ENCODE measurements at regions not wholly inside any gene's neighbourhood (a gene's known extent, or its start where the extent isn't known, plus 50 kb on each side); places are given as distances from the start of the nearest gene placed in this dataset.

DNA sequence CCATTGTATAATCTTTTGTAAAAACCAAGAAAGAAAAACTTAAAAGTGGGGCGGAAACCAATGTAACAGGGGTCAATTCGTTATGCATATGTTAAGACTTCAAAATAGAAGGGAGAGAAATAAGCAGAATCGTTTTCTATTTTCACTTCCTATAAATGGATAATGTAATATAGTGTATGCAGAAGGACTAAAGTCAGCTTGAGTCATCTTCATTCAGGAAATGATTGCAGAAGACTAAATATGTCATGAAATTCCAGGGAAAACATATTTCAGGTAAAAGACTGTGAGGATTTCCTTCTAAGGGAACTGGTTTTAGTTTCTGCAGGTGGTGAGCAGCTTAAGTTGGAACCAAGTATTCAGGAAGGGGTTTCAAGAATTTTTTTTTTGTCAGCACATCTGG, 753.3 kb downstream of the IRX1 start:
- H3K4me1 ChIP-seq (ENCODE audit: control insufficient read depth, insufficient read depth, low read length), result no peaks in the 10 kb centered on the region
- H3K9me3 ChIP-seq (ENCODE audit: control insufficient read depth, insufficient read depth, low read length), result no peaks in the 10 kb centered on the region
- WGBS (ENCODE audit: insufficient coverage, insufficient read length), result no CpG with 5 or more reads among the region's 3 CpGs
- no peaks in the 10 kb centered on the region for H3K27me3 ChIP-seq (ENCODE audit: control insufficient read depth, insufficient read depth, low read length)
- no peak overlapping the region for H3K4me3 ChIP-seq (ENCODE audit: low read length)
- H3K27ac ChIP-seq (ENCODE audit: low read length), result no peak overlapping the region
- DNase-seq (ENCODE audit: low read depth, low spot score), result no peak
- H3K36me3 ChIP-seq (ENCODE audit: control insufficient read depth, insufficient read depth, low read length), result no peaks in the 10 kb centered on the region

DNA sequence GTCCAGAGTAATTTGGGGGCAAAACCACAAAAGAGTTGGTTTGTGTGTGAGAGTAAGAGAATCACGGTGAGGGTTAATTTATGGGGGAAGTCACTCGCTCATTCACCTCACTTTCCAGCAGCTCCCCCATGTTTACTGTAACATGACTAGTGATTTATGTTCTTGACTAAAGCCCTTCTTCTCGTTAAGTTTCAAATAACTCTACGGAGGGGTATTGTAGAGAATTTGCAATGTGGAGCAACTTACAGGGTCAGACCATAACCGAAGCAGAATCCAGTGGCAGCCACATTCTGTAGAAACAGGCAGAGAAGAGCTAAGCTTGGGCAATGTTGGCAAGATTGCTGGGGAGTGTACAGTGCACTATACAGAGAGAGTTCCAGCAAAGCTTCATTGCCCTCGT, 760.6 kb downstream of the IRX1 start:
- Histone ChIP-seq H3K4me1 (ENCODE audit: control insufficient read depth, insufficient read depth, low read length) (no peaks in the 10 kb centered on the region), H3K9me3 (ENCODE audit: control insufficient read depth, insufficient read depth, low read length) (no peaks in the 10 kb centered on the region), H3K4me3 (ENCODE audit: low read length) (no peak overlapping the region), H3K36me3 (ENCODE audit: control insufficient read depth, insufficient read depth, low read length) (no peaks in the 10 kb centered on the region), H3K27me3 (ENCODE audit: control insufficient read depth, insufficient read depth, low read length) (no peaks in the 10 kb centered on the region), H3K27ac (ENCODE audit: low read length) (no peak overlapping the region)
- WGBS (ENCODE audit: insufficient coverage, insufficient read length), result no CpG with 5 or more reads among the region's 6 CpGs
- no peak for DNase-seq (ENCODE audit: low read depth, low spot score)

DNA sequence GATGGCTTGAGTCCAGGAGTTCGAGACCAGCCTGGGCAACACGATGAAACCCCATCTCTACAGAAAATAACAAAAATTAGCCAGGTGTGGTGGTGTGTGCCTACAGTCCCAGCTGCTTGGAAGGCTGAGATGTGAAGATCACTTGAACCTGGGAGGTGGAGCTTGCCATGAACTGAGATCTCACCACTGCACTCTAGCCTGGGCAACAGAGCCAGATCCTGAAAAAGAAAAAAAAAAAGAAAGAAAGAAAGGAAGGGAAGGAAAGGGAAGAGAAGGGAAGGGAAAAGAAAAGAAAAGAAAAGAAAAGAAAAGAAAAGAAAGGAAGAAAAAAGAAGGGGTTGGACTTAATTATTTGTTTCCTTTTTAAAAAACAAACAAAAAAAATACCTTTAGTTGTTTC, 764.2 kb downstream of the IRX1 start:
- Histone ChIP-seq H3K4me3 (ENCODE audit: low read length) (no peak overlapping the region), H3K27me3 (ENCODE audit: control insufficient read depth, insufficient read depth, low read length) (no peaks in the 10 kb centered on the region)
- WGBS (ENCODE audit: insufficient coverage, insufficient read length), result no CpG with 5 or more reads among the region's 2 CpGs

DNA sequence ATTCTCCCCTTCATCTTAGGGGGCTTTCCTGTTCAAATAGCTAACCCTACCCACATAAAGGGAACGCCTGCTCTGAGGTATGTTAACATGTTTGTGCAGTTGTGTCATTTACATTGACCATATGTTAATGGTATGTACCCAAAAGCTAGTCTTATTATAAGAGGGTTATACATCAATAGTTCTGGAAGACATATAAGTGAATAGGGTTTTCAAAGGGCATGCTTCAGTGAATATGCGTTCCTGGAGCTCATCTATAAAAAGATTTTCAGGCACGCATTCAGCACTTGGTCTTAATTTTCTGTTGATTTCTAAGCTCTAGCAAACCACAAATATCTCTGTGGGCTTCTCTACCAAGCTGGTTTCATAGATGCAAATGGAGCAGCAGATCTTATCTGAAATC, 766.1 kb downstream of the IRX1 start:
- WGBS (ENCODE audit: insufficient coverage, insufficient read length), result no CpG with 5 or more reads among the region's 3 CpGs
- Histone ChIP-seq H3K4me3 (ENCODE audit: low read length) (no peak overlapping the region), H3K27ac (ENCODE audit: low read length) (no peak overlapping the region), H3K27me3 (ENCODE audit: control insufficient read depth, insufficient read depth, low read length) (no peaks in the 10 kb centered on the region), H3K36me3 (ENCODE audit: control insufficient read depth, insufficient read depth, low read length) (no peaks in the 10 kb centered on the region), H3K4me1 (ENCODE audit: control insufficient read depth, insufficient read depth, low read length) (no peaks in the 10 kb centered on the region), H3K9me3 (ENCODE audit: control insufficient read depth, insufficient read depth, low read length) (no peaks in the 10 kb centered on the region)
- no peak for DNase-seq (ENCODE audit: low read depth, low spot score)

More for the DNA sequence above, 764.2 kb downstream of the IRX1 start:
- no peak overlapping the region for H3K27ac ChIP-seq (ENCODE audit: low read length)
- DNase-seq (ENCODE audit: low read depth, low spot score), result no peak
- H3K36me3 ChIP-seq (ENCODE audit: control insufficient read depth, insufficient read depth, low read length), result no peaks in the 10 kb centered on the region
- no peaks in the 10 kb centered on the region for H3K4me1 ChIP-seq (ENCODE audit: control insufficient read depth, insufficient read depth, low read length)
- H3K9me3 ChIP-seq (ENCODE audit: control insufficient read depth, insufficient read depth, low read length), result no peaks in the 10 kb centered on the region

DNA sequence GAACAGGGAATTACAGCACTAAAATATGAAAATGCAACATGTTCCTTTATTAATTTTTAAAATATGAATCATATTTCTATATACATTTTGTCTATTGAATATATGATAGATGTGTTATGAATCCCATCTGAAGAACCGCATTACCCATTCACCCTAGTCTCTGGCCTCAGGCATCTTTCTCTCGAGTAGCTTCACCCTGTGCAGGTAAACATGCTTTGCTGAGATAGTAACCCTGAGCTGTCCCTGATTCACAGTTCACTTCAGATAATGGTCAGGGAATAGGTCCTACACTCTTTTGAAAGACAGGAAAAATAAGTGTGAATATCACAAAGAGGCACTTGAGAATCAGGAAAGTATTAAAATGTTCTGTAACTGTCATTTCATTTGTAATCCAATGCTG, 766.8 kb downstream of the IRX1 start:
- no peaks in the 10 kb centered on the region for H3K4me1 ChIP-seq (ENCODE audit: control insufficient read depth, insufficient read depth, low read length)
- no peak overlapping the region for H3K4me3 ChIP-seq (ENCODE audit: low read length)
- no peaks in the 10 kb centered on the region for H3K9me3 ChIP-seq (ENCODE audit: control insufficient read depth, insufficient read depth, low read length)
- DNase-seq (ENCODE audit: low read depth, low spot score), result no peak
- H3K27me3 ChIP-seq (ENCODE audit: control insufficient read depth, insufficient read depth, low read length), result no peaks in the 10 kb centered on the region
- no CpG with 5 or more reads among the region's 2 CpGs for WGBS (ENCODE audit: insufficient coverage, insufficient read length)
- no peaks in the 10 kb centered on the region for H3K36me3 ChIP-seq (ENCODE audit: control insufficient read depth, insufficient read depth, low read length)
- H3K27ac ChIP-seq (ENCODE audit: low read length), result no peak overlapping the region

DNA sequence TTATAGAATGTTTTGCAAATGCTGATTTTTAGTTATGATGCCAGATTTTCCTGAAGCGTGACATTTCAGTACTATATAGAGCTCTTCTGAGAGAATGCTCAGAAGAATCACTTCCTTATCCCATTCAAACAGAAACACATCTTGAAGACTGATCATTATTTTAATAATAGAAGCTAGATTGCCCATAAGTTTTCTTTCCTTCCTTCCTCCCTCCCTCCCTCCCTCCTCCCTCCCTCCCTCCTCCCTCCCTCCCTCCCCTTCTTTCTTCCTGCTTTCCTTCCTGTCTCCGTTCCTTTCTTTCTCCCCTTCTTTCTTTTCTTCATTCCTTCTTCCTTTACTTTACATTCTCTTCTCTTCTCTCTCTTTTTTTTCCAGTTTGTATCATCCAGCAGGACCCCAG, 767.4 kb downstream of the IRX1 start:
- Histone ChIP-seq H3K4me3 (ENCODE audit: low read length) (no peak overlapping the region), H3K27me3 (ENCODE audit: control insufficient read depth, insufficient read depth, low read length) (no peaks in the 10 kb centered on the region), H3K4me1 (ENCODE audit: control insufficient read depth, insufficient read depth, low read length) (no peaks in the 10 kb centered on the region), H3K36me3 (ENCODE audit: control insufficient read depth, insufficient read depth, low read length) (no peaks in the 10 kb centered on the region), H3K9me3 (ENCODE audit: control insufficient read depth, insufficient read depth, low read length) (no peaks in the 10 kb centered on the region), H3K27ac (ENCODE audit: low read length) (no peak overlapping the region)
- no peak for DNase-seq (ENCODE audit: low read depth, low spot score)
- WGBS (ENCODE audit: insufficient coverage, insufficient read length), result 100% methylated on average over 1 of the region's 2 CpGs

DNA sequence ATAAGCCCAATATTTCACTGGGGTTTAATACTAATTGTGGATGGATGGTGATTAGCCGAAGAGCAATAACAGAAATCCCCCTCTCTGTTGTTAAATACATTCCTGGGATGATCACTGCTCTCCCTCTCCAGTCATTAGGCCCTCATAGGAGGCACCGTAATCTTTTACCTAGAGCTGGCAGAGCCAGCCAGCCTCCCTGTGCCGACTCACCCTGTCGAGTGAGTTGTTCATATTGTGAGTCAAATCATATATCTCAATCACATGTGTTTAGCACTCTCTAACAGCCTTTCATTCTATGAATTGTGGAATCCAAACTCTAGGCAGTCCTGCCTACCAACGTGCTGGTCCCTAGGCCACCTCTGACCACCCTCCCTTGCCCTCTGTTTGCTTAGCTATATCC, 771.0 kb downstream of the IRX1 start:
- H3K27ac ChIP-seq (ENCODE audit: low read length), result no peak overlapping the region
- DNase-seq (ENCODE audit: low read depth, low spot score), result no peak
- no CpG with 5 or more reads among the region's 5 CpGs for WGBS (ENCODE audit: insufficient coverage, insufficient read length)
- H3K9me3 ChIP-seq (ENCODE audit: control insufficient read depth, insufficient read depth, low read length), result no peaks in the 10 kb centered on the region
- no peaks in the 10 kb centered on the region for H3K36me3 ChIP-seq (ENCODE audit: control insufficient read depth, insufficient read depth, low read length)
- no peaks in the 10 kb centered on the region for H3K4me1 ChIP-seq (ENCODE audit: control insufficient read depth, insufficient read depth, low read length)
- H3K4me3 ChIP-seq (ENCODE audit: low read length), result no peak overlapping the region
- no peaks in the 10 kb centered on the region for H3K27me3 ChIP-seq (ENCODE audit: control insufficient read depth, insufficient read depth, low read length)

DNA sequence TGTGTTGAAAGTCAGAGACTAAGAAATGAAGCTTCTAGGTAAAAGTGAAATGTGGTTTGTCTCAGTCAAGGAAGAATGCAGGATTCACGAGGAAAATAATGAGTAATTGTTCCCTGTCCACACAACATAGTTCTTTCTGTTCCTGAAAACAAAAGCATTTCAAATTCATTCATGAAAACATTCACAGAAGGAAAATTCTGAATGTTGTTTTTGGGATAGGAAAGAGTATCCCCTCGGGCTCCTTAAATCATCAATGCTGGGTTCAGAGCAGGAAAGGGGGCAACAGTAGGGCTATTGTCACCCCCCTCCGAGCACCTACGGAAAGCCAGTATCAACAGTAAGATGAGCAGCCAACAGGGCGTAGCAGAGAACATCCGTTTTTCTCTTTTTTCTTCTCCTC, 769.9 kb upstream of the ADAMTS16 start:
- H3K4me1 ChIP-seq (ENCODE audit: control insufficient read depth, insufficient read depth, low read length), result no peaks in the 10 kb centered on the region
- no peak for DNase-seq (ENCODE audit: low read depth, low spot score)

DNA sequence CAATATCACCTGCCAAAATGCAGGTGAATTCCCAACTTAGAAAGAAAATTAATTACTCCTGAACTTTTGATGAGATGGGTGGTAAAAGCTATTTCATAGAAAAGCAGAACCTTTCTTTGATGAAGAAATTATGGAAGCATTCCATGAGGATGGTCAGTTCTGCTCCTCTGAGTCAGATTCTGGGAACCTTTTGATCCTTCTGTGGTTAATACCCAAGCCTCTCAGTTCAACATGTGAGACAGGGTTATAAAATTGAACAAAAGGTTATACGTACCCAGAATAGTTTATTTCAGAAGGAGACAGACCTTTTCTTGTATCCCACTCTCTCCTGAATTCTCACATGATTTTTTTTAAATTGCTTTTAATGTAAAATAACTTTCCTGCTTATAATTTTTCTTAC, 767.6 kb upstream of the ADAMTS16 start:
- no CpG with 5 or more reads among the region's 1 CpG for WGBS (ENCODE audit: insufficient coverage, insufficient read length)

More for the DNA sequence above, 769.9 kb upstream of the ADAMTS16 start:
- Histone ChIP-seq H3K9me3 (ENCODE audit: control insufficient read depth, insufficient read depth, low read length) (no peaks in the 10 kb centered on the region), H3K4me3 (ENCODE audit: low read length) (no peak overlapping the region), H3K36me3 (ENCODE audit: control insufficient read depth, insufficient read depth, low read length) (no peaks in the 10 kb centered on the region), H3K27ac (ENCODE audit: low read length) (no peak overlapping the region), H3K27me3 (ENCODE audit: control insufficient read depth, insufficient read depth, low read length) (no peaks in the 10 kb centered on the region)
- WGBS (ENCODE audit: insufficient coverage, insufficient read length), result no CpG with 5 or more reads among the region's 6 CpGs

DNA sequence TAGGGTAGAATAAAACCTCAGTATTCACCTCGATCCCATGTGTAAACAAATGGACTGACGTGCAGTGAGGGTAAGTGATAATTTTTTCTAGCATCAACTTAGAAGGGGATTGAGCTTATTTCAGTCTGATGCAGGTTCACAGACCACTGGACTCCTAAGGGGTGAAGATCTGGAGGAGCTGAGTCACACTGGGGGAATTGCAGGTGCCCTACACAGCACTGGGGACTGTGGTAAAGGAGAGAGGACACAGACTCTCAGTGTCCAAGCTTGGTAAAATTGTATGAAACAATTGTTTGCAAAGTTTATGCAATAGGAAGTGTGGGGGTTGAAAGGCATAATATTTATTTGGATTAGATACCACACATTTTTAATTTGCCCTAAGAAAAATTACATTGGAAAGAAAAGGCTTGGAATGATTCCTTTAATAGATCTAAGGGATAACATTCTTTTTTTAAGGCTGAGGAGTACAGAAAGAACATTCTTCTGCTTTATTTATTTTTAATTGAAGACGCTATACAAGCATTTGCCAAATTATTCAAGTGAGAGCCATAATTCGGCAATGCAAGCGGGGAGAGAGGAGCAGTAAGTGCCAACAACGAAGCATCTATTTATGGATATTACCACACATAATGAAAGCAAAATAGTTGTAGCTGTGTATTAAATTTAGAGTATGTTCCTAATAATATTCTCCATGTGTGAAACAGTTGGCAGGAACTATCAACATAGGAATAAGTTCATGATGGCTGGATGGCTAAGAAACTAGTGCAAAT, 766.9 kb upstream of the ADAMTS16 start:
- no peaks in the 10 kb centered on the region for H3K27me3 ChIP-seq (ENCODE audit: control insufficient read depth, insufficient read depth, low read length)
- DNase-seq (ENCODE audit: low read depth, low spot score), result no peak
- H3K9me3 ChIP-seq (ENCODE audit: control insufficient read depth, insufficient read depth, low read length), result no peaks in the 10 kb centered on the region
- H3K27ac ChIP-seq (ENCODE audit: low read length), result no peak overlapping the region
- no peaks in the 10 kb centered on the region for H3K4me1 ChIP-seq (ENCODE audit: control insufficient read depth, insufficient read depth, low read length)
- WGBS (ENCODE audit: insufficient coverage, insufficient read length), result no CpG with 5 or more reads among the region's 6 CpGs
- H3K36me3 ChIP-seq (ENCODE audit: control insufficient read depth, insufficient read depth, low read length), result no peaks in the 10 kb centered on the region
- no peak overlapping the region for H3K4me3 ChIP-seq (ENCODE audit: low read length)

More for the DNA sequence above, 767.6 kb upstream of the ADAMTS16 start:
- H3K9me3 ChIP-seq (ENCODE audit: control insufficient read depth, insufficient read depth, low read length), result no peaks in the 10 kb centered on the region
- no peak for DNase-seq (ENCODE audit: low read depth, low spot score)
- H3K4me3 ChIP-seq (ENCODE audit: low read length), result no peak overlapping the region
- no peaks in the 10 kb centered on the region for H3K27me3 ChIP-seq (ENCODE audit: control insufficient read depth, insufficient read depth, low read length)
- no peaks in the 10 kb centered on the region for H3K36me3 ChIP-seq (ENCODE audit: control insufficient read depth, insufficient read depth, low read length)
- H3K27ac ChIP-seq (ENCODE audit: low read length), result no peak overlapping the region
- no peaks in the 10 kb centered on the region for H3K4me1 ChIP-seq (ENCODE audit: control insufficient read depth, insufficient read depth, low read length)

DNA sequence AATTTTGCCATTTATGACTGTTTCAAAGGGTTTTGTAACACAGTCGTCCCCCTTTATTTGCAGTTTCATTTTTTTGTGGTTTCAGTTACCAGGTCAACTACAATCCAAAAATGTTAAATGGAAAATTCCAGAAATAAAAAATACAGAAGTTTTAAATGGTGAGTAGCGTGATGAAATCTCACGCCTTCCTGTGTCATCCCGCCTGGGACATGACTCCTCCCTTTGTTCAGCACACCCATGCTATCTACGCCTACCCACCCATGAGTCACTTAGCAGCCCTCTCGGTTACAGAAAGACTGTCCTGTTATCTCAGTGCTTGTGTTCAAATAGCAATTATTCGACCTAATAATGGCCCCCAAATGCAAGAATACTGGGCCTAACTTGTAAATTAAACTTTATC, 765.3 kb upstream of the ADAMTS16 start:
- Histone ChIP-seq H3K9me3 (ENCODE audit: control insufficient read depth, insufficient read depth, low read length) (no peaks in the 10 kb centered on the region), H3K27ac (ENCODE audit: low read length) (no peak overlapping the region), H3K4me1 (ENCODE audit: control insufficient read depth, insufficient read depth, low read length) (no peaks in the 10 kb centered on the region), H3K27me3 (ENCODE audit: control insufficient read depth, insufficient read depth, low read length) (no peaks in the 10 kb centered on the region), H3K4me3 (ENCODE audit: low read length) (no peak overlapping the region), H3K36me3 (ENCODE audit: control insufficient read depth, insufficient read depth, low read length) (no peaks in the 10 kb centered on the region)
- no CpG with 5 or more reads among the region's 7 CpGs for WGBS (ENCODE audit: insufficient coverage, insufficient read length)
- no peak for DNase-seq (ENCODE audit: low read depth, low spot score)

Data from iPS DF 6.9 (cell line).